Activated T-helper 1 cell treated with anti-CD3 and anti-CD28 coated beads, Interleukin-2, amount 50 U/mL, for 16 hours (primary cell): ENCODE measurements at regions not wholly inside any gene's neighbourhood (a gene's known extent, or its start where the extent isn't known, plus 50 kb on each side); places are given as distances from the start of the nearest gene placed in this dataset.
"Not testable (repeated sequence)": the region's sequence is repeated elsewhere in the genome, so short reads cannot be mapped to it uniquely, and the experiment has no call there.

ENCODE experiments used
- DNase-seq, 2 donors: peaks; one replicate each; pipeline ENCODE4 v3.0.0-alpha.2; 2020; ENCODE audit warnings: low read depth in 1 of 2, low spot score in 1 of 2

- DNase-seq, result no peak
These were observed 100.3 kb upstream of the SIRPG start for GRCh38 chr20:1757606-1758512.

GRCh38 chr20:1757072-1757471 is 99.5 kb upstream of the SIRPG start:
- no peak for DNase-seq

DNA sequence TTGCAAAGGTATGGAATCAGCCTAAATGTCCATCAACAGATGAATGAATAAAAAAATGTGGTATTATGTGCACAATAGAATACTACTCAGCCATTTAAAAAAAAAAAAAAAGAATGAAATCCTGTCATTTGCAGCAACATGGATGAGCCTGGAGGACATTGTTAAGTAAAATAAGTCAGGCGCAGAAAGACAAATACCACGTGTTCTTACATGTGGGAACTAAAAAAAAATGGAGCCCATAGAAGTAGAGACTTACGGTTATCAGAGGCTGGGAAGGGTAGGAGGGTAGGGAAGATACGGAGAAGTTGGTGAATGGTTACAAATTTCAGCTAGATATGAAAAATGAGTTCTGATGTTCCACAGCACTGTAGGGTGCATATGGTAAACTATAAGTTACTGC is 97.2 kb upstream of the SIRPG start:
- no peak for DNase-seq

DNA sequence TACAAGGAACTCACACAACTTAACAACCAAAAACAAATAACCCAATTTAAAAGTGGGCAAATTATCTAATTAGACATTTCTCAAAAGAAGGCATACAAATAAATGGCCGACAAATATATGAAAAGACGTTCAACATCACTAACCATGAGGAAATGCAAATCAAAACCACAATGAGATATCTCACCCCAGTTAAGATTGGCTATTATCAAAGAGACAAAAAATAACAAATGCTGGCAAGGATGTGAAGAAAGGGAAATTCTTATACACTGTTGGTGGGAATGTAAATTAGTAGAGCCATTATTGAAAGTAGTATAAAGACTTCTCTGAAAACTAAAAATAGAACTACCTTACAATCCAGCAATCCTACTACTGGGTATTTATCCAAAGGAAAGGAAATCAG is 96.7 kb upstream of the SIRPG start:
- DNase-seq, result no peak

GRCh38 chr20:1752045-1752444 is 94.5 kb upstream of the SIRPG start:
- DNase-seq, result no peak

- no peak for DNase-seq
These were observed 91.2 kb upstream of the SIRPG start for GRCh38 chr20:1748777-1749176.

DNA sequence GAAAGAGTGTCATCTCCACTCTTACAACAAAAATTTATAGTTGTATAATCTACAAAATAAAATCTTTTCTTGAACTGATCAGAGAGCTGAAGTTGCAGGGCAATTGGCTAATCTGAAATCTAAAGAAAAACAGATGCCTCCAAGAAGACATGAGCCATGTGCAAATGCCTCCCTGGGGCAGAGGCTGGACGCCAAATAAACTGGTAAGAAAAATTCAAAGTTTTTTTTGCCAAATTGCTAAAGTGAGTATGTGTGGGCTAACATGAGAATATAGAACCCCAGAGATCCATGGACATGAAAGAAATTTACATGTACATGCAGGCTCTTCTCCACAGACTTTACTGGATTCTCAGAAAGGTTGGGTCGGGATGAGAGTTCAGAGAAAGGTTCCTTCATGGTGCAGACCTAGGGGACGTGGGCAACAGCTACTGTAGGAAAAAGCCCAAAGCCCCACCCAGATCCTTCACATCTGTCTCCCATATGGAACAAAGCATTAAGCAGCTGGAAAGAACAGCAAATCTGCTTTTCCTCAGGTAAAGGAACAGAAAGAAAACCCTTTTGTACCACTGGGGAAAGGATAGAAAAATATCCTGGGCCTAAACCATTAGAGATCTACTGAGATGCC is 90.5 kb upstream of the SIRPG start:
- no peak for DNase-seq

DNA sequence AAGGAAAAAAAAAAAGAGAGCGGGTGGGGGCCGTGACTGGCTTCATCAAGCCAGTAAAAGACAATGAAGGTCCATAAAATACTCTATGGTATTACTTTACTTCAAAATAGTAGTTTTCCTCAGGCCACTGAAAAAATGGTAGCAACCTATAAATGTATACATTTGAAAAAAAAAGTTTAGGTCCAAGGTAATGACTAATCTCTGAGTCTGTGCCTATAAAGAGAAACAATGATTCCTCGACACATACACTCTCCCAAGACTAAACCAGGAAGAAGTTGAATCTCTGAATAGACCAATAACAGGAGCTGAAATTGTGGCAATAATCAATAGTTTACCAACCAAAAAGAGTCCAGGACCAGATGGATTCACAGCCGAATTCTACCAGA is 84.5 kb upstream of the SIRPG start:
- not testable (repeated sequence) for DNase-seq

DNA sequence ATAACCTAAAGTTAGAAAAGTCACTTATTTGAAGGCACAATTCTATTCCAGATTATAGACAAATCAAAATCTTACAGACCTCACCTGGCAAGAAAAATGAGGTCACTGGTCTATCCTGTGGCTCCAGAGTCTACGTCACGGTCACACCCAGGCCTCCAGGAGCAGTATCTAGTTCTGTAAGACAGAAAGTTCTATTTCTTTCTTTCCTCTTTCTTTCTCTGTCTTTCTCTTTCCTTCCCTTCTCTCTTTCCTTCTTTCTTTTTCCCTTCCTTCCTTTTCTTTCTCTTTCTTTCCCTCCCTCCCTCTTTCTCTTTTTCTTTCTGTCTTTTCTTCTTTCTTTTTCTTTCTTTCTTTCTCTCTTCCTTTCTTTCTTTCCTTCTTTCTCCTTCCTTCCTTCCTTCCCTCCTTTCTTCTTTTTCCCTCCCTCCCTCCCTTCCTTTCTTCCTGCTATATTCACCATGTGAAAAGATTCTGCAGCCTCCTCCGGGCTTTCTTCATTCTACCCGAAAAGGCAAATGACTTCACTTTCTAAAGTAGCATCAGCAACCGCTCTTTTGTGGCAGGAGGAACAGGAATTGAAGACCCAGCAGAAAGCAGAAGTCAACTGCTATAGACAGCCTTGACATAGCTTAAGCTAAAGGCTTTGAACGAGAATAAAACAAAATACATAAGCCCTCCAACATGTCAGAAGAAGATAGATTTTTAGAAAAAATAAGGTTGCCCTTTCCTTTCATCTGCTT is 83.9 kb upstream of the SIRPG start:
- DNase-seq, result no peak

- DNase-seq, result no peak
These were observed 79.6 kb upstream of the SIRPG start for GRCh38 chr20:1737134-1737533.

GRCh38 chr20:1735417-1736089 is 78.0 kb upstream of the SIRPG start:
- DNase-seq, result no peak

GRCh38 chr20:1734269-1734858 is 76.8 kb upstream of the SIRPG start:
- no peak for DNase-seq

GRCh38 chr20:1731828-1732375 is 74.3 kb upstream of the SIRPG start:
- not testable (repeated sequence) for DNase-seq

- DNase-seq, result not testable (repeated sequence)
These were observed 73.6 kb upstream of the SIRPG start for GRCh38 chr20:1730981-1731711.

GRCh38 chr20:1727303-1727702 is 69.7 kb upstream of the SIRPG start:
- DNase-seq, result not testable (repeated sequence)

GRCh38 chr20:1724901-1725300 is 67.3 kb upstream of the SIRPG start:
- no peak for DNase-seq

GRCh38 chr20:1722513-1723050 is 65.0 kb upstream of the SIRPG start:
- DNase-seq, result no peak

DNA sequence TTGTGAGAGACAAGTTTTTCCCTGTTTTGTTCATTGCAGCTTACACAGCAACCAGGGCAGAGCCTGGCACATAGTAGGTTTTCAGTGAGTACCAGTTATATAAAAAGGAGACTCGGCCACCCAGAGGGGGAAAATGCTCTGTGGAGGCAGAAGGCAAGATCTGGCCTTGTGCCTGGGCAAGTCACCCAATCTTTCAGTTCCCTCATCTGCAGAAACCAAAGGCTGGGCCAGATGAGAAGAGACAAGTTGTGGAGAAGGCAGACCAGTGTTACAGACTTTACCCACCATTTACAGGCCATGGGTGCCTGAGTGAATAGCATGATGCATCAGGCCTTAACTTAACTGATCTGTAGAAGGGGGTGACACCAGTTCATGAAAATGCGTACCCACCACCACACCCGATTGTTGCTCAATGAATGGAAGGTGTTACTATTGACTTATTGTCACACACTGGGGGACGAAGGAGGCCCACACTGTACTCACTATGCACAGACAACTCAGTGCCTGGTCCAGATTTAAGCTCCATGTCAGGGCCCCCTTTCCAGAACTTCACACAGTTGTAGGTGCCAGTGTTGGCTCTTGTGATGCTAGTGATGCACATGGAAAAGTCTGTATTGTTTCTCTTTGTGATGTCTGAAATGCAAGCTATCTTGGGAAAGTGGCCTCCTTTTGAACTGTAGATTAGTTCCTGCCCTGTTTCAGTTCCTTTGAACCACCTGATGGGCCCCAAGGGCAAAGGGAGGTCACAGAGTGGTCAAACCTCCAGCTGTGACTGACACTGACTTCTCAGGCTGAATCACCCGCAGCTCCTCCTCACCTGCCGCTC is 64.3 kb upstream of the SIRPG start:
- no peak for DNase-seq
